ENCODE measurements at regions not wholly inside any gene's neighbourhood (a gene's known extent, or its start where the extent isn't known, plus 50 kb on each side); places are given as distances from the start of the nearest gene placed in this dataset.

DNA sequence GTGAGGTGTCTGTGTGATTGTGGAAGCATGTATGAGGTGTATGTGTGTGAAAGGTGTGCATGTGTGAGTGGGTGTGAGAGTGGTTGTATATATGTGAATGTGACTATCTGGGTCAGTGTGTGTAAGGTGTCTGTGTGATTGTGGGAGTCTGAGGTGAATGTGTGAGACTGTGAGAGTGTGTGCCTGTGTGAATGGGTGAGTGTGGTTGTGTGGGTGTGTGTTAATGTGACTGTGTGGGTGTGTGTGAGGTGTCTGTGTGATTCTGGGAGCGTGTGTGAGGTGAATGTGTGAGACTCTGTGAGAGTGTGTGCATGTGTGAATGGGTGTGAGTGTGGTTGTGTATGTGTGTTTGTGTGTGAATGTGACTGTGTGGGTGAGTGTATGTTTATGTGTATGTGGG lies 385.1 kb downstream of the TCERG1L start:
- Histone ChIP-seq H3K4me3 (replicated peaks; ENCODE audit: insufficient read depth, low read length) (no peak overlapping the region), H3K27me3 (ENCODE audit: insufficient read depth, poor library complexity, severe bottlenecking) (no peaks in the 10 kb centered on the region), H3K27ac (replicated peaks) (no peak overlapping the region)
- no peak for DNase-seq (ENCODE audit: low read depth in 1 of 2, low spot score in 1 of 2)
- TF ChIP-seq, protein P1, sequence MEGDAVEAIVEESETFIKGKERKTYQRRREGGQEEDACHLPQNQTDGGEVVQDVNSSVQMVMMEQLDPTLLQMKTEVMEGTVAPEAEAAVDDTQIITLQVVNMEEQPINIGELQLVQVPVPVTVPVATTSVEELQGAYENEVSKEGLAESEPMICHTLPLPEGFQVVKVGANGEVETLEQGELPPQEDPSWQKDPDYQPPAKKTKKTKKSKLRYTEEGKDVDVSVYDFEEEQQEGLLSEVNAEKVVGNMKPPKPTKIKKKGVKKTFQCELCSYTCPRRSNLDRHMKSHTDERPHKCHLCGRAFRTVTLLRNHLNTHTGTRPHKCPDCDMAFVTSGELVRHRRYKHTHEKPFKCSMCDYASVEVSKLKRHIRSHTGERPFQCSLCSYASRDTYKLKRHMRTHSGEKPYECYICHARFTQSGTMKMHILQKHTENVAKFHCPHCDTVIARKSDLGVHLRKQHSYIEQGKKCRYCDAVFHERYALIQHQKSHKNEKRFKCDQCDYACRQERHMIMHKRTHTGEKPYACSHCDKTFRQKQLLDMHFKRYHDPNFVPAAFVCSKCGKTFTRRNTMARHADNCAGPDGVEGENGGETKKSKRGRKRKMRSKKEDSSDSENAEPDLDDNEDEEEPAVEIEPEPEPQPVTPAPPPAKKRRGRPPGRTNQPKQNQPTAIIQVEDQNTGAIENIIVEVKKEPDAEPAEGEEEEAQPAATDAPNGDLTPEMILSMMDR (IDR thresholded peaks at IDR 0.05; ENCODE audit: insufficient read depth, low read length): no peak
- TF ChIP-seq GABPA (IDR thresholded peaks at IDR 0.05; ENCODE audit: low read depth) (no peak), POLR2AphosphoS5 (IDR thresholded peaks at IDR 0.05; ENCODE audit: low read depth) (no peak), SPI1 (IDR thresholded peaks at IDR 0.05; ENCODE audit: borderline replicate concordance, low read depth) (no peak)
- TF ChIP-seq, protein P2, sequence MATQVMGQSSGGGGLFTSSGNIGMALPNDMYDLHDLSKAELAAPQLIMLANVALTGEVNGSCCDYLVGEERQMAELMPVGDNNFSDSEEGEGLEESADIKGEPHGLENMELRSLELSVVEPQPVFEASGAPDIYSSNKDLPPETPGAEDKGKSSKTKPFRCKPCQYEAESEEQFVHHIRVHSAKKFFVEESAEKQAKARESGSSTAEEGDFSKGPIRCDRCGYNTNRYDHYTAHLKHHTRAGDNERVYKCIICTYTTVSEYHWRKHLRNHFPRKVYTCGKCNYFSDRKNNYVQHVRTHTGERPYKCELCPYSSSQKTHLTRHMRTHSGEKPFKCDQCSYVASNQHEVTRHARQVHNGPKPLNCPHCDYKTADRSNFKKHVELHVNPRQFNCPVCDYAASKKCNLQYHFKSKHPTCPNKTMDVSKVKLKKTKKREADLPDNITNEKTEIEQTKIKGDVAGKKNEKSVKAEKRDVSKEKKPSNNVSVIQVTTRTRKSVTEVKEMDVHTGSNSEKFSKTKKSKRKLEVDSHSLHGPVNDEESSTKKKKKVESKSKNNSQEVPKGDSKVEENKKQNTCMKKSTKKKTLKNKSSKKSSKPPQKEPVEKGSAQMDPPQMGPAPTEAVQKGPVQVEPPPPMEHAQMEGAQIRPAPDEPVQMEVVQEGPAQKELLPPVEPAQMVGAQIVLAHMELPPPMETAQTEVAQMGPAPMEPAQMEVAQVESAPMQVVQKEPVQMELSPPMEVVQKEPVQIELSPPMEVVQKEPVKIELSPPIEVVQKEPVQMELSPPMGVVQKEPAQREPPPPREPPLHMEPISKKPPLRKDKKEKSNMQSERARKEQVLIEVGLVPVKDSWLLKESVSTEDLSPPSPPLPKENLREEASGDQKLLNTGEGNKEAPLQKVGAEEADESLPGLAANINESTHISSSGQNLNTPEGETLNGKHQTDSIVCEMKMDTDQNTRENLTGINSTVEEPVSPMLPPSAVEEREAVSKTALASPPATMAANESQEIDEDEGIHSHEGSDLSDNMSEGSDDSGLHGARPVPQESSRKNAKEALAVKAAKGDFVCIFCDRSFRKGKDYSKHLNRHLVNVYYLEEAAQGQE (IDR thresholded peaks at IDR 0.05; ENCODE audit: insufficient replicate concordance, low read depth): no peak

DNA sequence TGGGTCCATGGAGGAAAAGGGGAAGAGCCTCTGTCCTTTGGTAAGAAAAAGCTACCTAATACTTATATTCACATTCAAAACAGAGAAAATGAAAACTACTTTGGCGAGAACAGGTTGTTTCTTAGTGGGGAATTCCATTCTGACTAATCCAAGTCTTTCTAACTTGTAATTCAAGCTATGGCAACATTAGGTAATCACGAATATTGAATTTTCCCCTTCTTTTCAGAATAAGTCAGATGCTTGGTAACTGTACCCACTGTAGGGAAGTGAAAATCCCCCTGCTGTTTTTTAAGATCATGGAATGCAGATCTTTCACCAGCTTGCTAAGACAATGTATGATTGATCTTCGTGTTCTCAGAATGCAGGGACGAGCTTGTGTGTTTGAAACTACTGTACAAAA lies 384.4 kb downstream of the TCERG1L start:
- TF ChIP-seq, protein P1 (IDR thresholded peaks at IDR 0.05; ENCODE audit: insufficient read depth, low read length): no peak
- no peak for TF ChIP-seq POLR2AphosphoS5 (IDR thresholded peaks at IDR 0.05; ENCODE audit: low read depth)
- TF ChIP-seq SPI1 (IDR thresholded peaks at IDR 0.05; ENCODE audit: borderline replicate concordance, low read depth): no peak
- TF ChIP-seq GABPA (IDR thresholded peaks at IDR 0.05; ENCODE audit: low read depth): no peak
- TF ChIP-seq, protein P2 (IDR thresholded peaks at IDR 0.05; ENCODE audit: insufficient replicate concordance, low read depth): no peak
- H3K27me3 ChIP-seq (ENCODE audit: insufficient read depth, poor library complexity, severe bottlenecking): no peaks in the 10 kb centered on the region
- H3K27ac ChIP-seq (replicated peaks): no peak overlapping the region
- no peak for DNase-seq (ENCODE audit: low read depth in 1 of 2, low spot score in 1 of 2)
- no peak overlapping the region for H3K4me3 ChIP-seq (replicated peaks; ENCODE audit: insufficient read depth, low read length)

- Histone ChIP-seq H3K4me3 (replicated peaks; ENCODE audit: insufficient read depth, low read length) (no peak overlapping the region), H3K27ac (replicated peaks) (no peak overlapping the region), H3K27me3 (ENCODE audit: insufficient read depth, poor library complexity, severe bottlenecking) (no peaks in the 10 kb centered on the region)
- TF ChIP-seq GABPA (IDR thresholded peaks at IDR 0.05; ENCODE audit: low read depth): no peak
- no peak for TF ChIP-seq POLR2AphosphoS5 (IDR thresholded peaks at IDR 0.05; ENCODE audit: low read depth)
- TF ChIP-seq, protein P1 (IDR thresholded peaks at IDR 0.05; ENCODE audit: insufficient read depth, low read length): no peak
- TF ChIP-seq, protein P2 (IDR thresholded peaks at IDR 0.05; ENCODE audit: insufficient replicate concordance, low read depth): no peak
- no peak for TF ChIP-seq SPI1 (IDR thresholded peaks at IDR 0.05; ENCODE audit: borderline replicate concordance, low read depth)
- no peak for DNase-seq (ENCODE audit: low read depth in 1 of 2, low spot score in 1 of 2)
These were observed 383.2 kb downstream of the TCERG1L start for GRCh38 chr10:130928306-130928705.
